NT2/D1 (cell line): ENCODE measurements at regions not wholly inside any gene's neighbourhood (a gene's known extent, or its start where the extent isn't known, plus 50 kb on each side); places are given as distances from the start of the nearest gene placed in this dataset.

Source experiments
- YY1 ChIP-seq: IDR thresholded peaks from 2 replicates; pipeline ENCODE4 v1.6.1; 2011; ENCODE audit not compliant: insufficient read length, insufficient read depth
- ZNF274 ChIP-seq: IDR thresholded peaks from 2 replicates; pipeline ENCODE4 v1.6.1; 2011; ENCODE audit warnings: mild to moderate bottlenecking, low read depth, low read length

GRCh38 chr2:239688122-239688681, 287.4 kb upstream of the HDAC4 start:
- TF ChIP-seq YY1 (no peak), ZNF274 (no peak)
